H9 (cell line): ENCODE measurements at regions not wholly inside any gene's neighbourhood (a gene's known extent, or its start where the extent isn't known, plus 50 kb on each side); places are given as distances from the start of the nearest gene placed in this dataset.

Experiments used
- DNase-seq: peaks from one replicate; pipeline ENCODE4 v3.0.0-alpha.2; 2017
- H2AFZ ChIP-seq: one replicate; pipeline ENCODE4 v1.6.1; 2013; ENCODE audit warnings: mild to moderate bottlenecking, low read length, control low read depth, moderate library complexity
- H2AK5ac ChIP-seq: 2 replicates; pipeline ENCODE4 v1.6.1; 2013; ENCODE audit warnings: low read length, control low read depth, mixed read lengths; ENCODE audit not compliant: insufficient read length
- H2BK120ac ChIP-seq: one replicate; pipeline ENCODE4 v1.6.1; 2013; ENCODE audit warnings: low read depth, mild to moderate bottlenecking, low read length, control low read depth, inconsistent platforms; ENCODE audit not compliant: poor library complexity, severe bottlenecking
- H2BK12ac ChIP-seq: 2 replicates; pipeline ENCODE4 v1.6.1; 2013; ENCODE audit warnings: low read length, control low read depth, mixed read lengths, low read depth; ENCODE audit not compliant: insufficient read length
- H2BK15ac ChIP-seq: 2 replicates; pipeline ENCODE4 v1.6.1; 2013; ENCODE audit warnings: low read depth, low read length, control low read depth
- H2BK20ac ChIP-seq: one replicate; pipeline ENCODE4 v1.6.1; 2013; ENCODE audit warnings: low read depth, mild to moderate bottlenecking, low read length, control low read depth, inconsistent platforms; ENCODE audit not compliant: poor library complexity, severe bottlenecking
- H2BK5ac ChIP-seq: 2 replicates; pipeline ENCODE4 v1.6.1; 2013; ENCODE audit warnings: low read length, control low read depth, mixed read lengths; ENCODE audit not compliant: insufficient read length
- H3K14ac ChIP-seq: 2 replicates; pipeline ENCODE4 v1.6.1; 2013; ENCODE audit warnings: low read length, control low read depth; ENCODE audit not compliant: insufficient read depth
- H3K18ac ChIP-seq: 2 replicates; pipeline ENCODE4 v1.6.1; 2013; ENCODE audit warnings: low read depth, mild to moderate bottlenecking, mixed read lengths, low read length, control low read depth; ENCODE audit not compliant: insufficient read length
- H3K23ac ChIP-seq: 2 replicates; pipeline ENCODE4 v1.6.1; 2013; ENCODE audit warnings: low read length, control low read depth, mixed read lengths, low read depth; ENCODE audit not compliant: insufficient read length
- H3K23me2 ChIP-seq: 2 replicates; pipeline ENCODE4 v1.6.1; 2013; ENCODE audit warnings: low read depth, mild to moderate bottlenecking, mixed read lengths, low read length, control low read depth; ENCODE audit not compliant: insufficient read length, poor library complexity, severe bottlenecking
- H3K27ac ChIP-seq: 2 replicates; pipeline ENCODE4 v1.5.1; 2013; ENCODE audit warnings: low read length, control low read depth, mixed read lengths, low read depth; ENCODE audit not compliant: insufficient read length
- H3K27me3 ChIP-seq: 2 replicates; pipeline ENCODE4 v1.6.1; 2013; ENCODE audit warnings: low read length, control low read depth, inconsistent platforms; ENCODE audit not compliant: insufficient read depth
- H3K4ac ChIP-seq: 2 replicates; pipeline ENCODE4 v1.6.1; 2013; ENCODE audit warnings: low read depth, mild to moderate bottlenecking, control low read depth, inconsistent platforms, low read length, moderate library complexity
- H3K4me1 ChIP-seq: 2 replicates; pipeline ENCODE4 v1.6.1; 2013; ENCODE audit warnings: low read length, control low read depth, inconsistent platforms; ENCODE audit not compliant: insufficient read depth
- H3K4me2 ChIP-seq: 2 replicates; pipeline ENCODE4 v1.6.1; 2013; ENCODE audit warnings: low read length, control low read depth, mixed read lengths; ENCODE audit not compliant: insufficient read length, insufficient read depth
- H3K56ac ChIP-seq: 2 replicates; pipeline ENCODE4 v1.6.1; 2013; ENCODE audit warnings: low read depth, mild to moderate bottlenecking, mixed read lengths, low read length, control low read depth; ENCODE audit not compliant: insufficient read length
- H3K79me1 ChIP-seq: 2 replicates; pipeline ENCODE4 v1.6.1; 2013; ENCODE audit warnings: low read depth, mild to moderate bottlenecking, moderate library complexity, low read length, control low read depth, inconsistent platforms; ENCODE audit not compliant: insufficient read depth, poor library complexity, severe bottlenecking
- H3K79me2 ChIP-seq: 2 replicates; pipeline ENCODE4 v1.6.1; 2013; ENCODE audit warnings: low read length, control low read depth, inconsistent platforms; ENCODE audit not compliant: insufficient read depth
- H3K9ac ChIP-seq: 2 replicates; pipeline ENCODE4 v1.6.1; 2013; ENCODE audit warnings: low read length, control low read depth, mixed read lengths; ENCODE audit not compliant: insufficient read length; ENCODE audit errors: extremely low read depth
- H3K9me3 ChIP-seq: one replicate; pipeline ENCODE4 v1.6.1; 2013; ENCODE audit warnings: low read depth, low read length, inconsistent platforms; ENCODE audit not compliant: control insufficient read depth
- H3T11ph ChIP-seq: one replicate; pipeline ENCODE4 v1.6.1; 2013; ENCODE audit warnings: mild to moderate bottlenecking, low read length, control low read depth, inconsistent platforms
- H4K20me1 ChIP-seq: one replicate; pipeline ENCODE4 v1.6.1; 2013; ENCODE audit not compliant: control insufficient read depth, insufficient read length, insufficient read depth
- H4K5ac ChIP-seq: 2 replicates; pipeline ENCODE4 v1.6.1; 2013; ENCODE audit warnings: low read depth, mild to moderate bottlenecking, mixed read lengths, low read length, control low read depth; ENCODE audit not compliant: insufficient read length
- H4K8ac ChIP-seq: replicated peaks from 2 replicates; pipeline ENCODE4 v1.6.1; 2013; ENCODE audit warnings: low read length, control low read depth, mixed read lengths, low read depth; ENCODE audit not compliant: insufficient read length
- H4K91ac ChIP-seq: 2 replicates; pipeline ENCODE4 v1.6.1; 2013; ENCODE audit warnings: low read depth, mild to moderate bottlenecking, moderate library complexity, mixed read lengths, low read length, control low read depth; ENCODE audit not compliant: insufficient read length
- H3K27ac Mint-ChIP-seq, 3 experiments: 2 replicates in 2 of 3; 3 replicates in 1 of 3; pipeline ENCODE4 v1.8.0; 2020 to 2021; ENCODE audit warnings: mixed read lengths in 3 of 3, mild to moderate bottlenecking in 1 of 3, moderate library complexity in 1 of 3
- H3K27me3 Mint-ChIP-seq: 2 replicates; pipeline ENCODE4 v1.8.0; 2021; ENCODE audit warnings: low read depth, mild to moderate bottlenecking, moderate library complexity, mixed read lengths
- H3K36me3 Mint-ChIP-seq, 3 experiments: 2 replicates in 2 of 3; 3 replicates in 1 of 3; pipeline ENCODE4 v1.8.0; 2020 to 2021; ENCODE audit warnings: low read depth in 3 of 3, mixed read lengths in 3 of 3; ENCODE audit not compliant: insufficient read depth in 1 of 3
- H3K4me1 Mint-ChIP-seq, 2 experiments: 2 replicates each; pipeline ENCODE4 v1.8.0; 2020; ENCODE audit warnings: mixed read lengths in 2 of 2
- H3K4me3 Mint-ChIP-seq, 2 experiments: 2 replicates in 1 of 2; 3 replicates in 1 of 2; pipeline ENCODE4 v1.8.0; 2020 to 2021; ENCODE audit warnings: mild to moderate bottlenecking in 2 of 2, mixed read lengths in 2 of 2, moderate library complexity in 1 of 2
- H3K9me3 Mint-ChIP-seq, 2 experiments: 2 replicates in 1 of 2; 3 replicates in 1 of 2; pipeline ENCODE4 v1.8.0; 2020; ENCODE audit warnings: mild to moderate bottlenecking in 2 of 2, mixed read lengths in 2 of 2, moderate library complexity in 1 of 2
- TF ChIP-seq, protein P1 (sequence below): fragments of 200-600 bp; sonication (generic); conservative IDR thresholded peaks from 3 replicates; pipeline ENCODE4 v1.8.0; 2021; ENCODE audit warnings: antibody characterized with exemption, mild to moderate bottlenecking

DNA sequence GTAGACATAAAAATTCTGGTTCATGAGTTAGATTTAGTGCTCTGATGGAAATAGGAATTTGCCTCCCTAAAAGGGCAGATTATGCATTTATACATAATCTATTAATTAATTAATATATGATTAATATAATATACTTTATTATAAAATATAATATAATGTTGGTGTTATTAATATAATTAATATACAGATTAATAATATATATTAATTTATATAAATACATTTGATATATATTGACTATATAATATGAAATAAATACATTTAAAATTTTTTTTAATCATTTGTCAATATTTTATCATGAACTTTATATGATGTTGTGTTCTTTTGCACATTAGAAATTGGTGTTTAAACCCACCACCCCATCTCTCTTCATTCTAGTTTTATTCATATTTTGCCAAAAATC is 652.1 kb upstream of the ZNF804A start:
- no peak overlapping the region for H3K27ac ChIP-seq
- no peak overlapping the region for H2AFZ ChIP-seq
- H3K4ac ChIP-seq, result no peak overlapping the region
- H3K4me1 ChIP-seq, result no peaks in the 10 kb centered on the region
- H3K18ac ChIP-seq, result no peak overlapping the region
- H3T11ph ChIP-seq, result no peak overlapping the region
- H3K9ac ChIP-seq, result no peak overlapping the region
- no peak overlapping the region for H3K27ac Mint-ChIP-seq
- no peaks in the 10 kb centered on the region for H3K79me2 ChIP-seq
- no peak overlapping the region for H3K4me3 Mint-ChIP-seq
- no peaks in the 10 kb centered on the region for H4K20me1 ChIP-seq
- H3K9me3 ChIP-seq, result no peaks in the 10 kb centered on the region
- no peak for DNase-seq
- no peaks in the 10 kb centered on the region for H3K23me2 ChIP-seq
- H2BK15ac ChIP-seq, result no peak overlapping the region
- no peak overlapping the region for H4K91ac ChIP-seq
- peaks cover 0 to 3% of the 10 kb centered on the region in 2 experiments; a peak in 1 of 5 replicates for H3K9me3 Mint-ChIP-seq
- no peak overlapping the region for H2BK5ac ChIP-seq
- H3K4me2 ChIP-seq, result no peak overlapping the region
- TF ChIP-seq, protein P1, sequence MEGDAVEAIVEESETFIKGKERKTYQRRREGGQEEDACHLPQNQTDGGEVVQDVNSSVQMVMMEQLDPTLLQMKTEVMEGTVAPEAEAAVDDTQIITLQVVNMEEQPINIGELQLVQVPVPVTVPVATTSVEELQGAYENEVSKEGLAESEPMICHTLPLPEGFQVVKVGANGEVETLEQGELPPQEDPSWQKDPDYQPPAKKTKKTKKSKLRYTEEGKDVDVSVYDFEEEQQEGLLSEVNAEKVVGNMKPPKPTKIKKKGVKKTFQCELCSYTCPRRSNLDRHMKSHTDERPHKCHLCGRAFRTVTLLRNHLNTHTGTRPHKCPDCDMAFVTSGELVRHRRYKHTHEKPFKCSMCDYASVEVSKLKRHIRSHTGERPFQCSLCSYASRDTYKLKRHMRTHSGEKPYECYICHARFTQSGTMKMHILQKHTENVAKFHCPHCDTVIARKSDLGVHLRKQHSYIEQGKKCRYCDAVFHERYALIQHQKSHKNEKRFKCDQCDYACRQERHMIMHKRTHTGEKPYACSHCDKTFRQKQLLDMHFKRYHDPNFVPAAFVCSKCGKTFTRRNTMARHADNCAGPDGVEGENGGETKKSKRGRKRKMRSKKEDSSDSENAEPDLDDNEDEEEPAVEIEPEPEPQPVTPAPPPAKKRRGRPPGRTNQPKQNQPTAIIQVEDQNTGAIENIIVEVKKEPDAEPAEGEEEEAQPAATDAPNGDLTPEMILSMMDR, result no peak
- no peak overlapping the region for H2BK12ac ChIP-seq
- no peak overlapping the region for H3K14ac ChIP-seq
- no peak overlapping the region for H2AK5ac ChIP-seq
- no peak overlapping the region for H3K56ac ChIP-seq
- H4K8ac ChIP-seq, result no peak overlapping the region
- H4K5ac ChIP-seq, result no peak overlapping the region
- no peaks in the 10 kb centered on the region for H3K4me1 Mint-ChIP-seq
- H3K27me3 ChIP-seq, result no peaks in the 10 kb centered on the region
- H3K36me3 Mint-ChIP-seq, result no peaks in the 10 kb centered on the region
- H2BK120ac ChIP-seq, result no peak overlapping the region
- no peaks in the 10 kb centered on the region for H3K79me1 ChIP-seq
- H3K23ac ChIP-seq, result no peak overlapping the region
- no peaks in the 10 kb centered on the region for H3K27me3 Mint-ChIP-seq
- H2BK20ac ChIP-seq, result no peak overlapping the region
